Brain microvascular endothelial cell (primary cell): ENCODE measurements at regions not wholly inside any gene's neighbourhood (a gene's known extent, or its start where the extent isn't known, plus 50 kb on each side); places are given as distances from the start of the nearest gene placed in this dataset.
A peak's percentile ranks its signal among the peaks of the same experiment; 100 is the strongest.
"Not testable (repeated sequence)": the region's sequence is repeated elsewhere in the genome, so short reads cannot be mapped to it uniquely, and the experiment has no call there.

ENCODE experiments used
- DNase-seq: peaks from one replicate; pipeline ENCODE4 v3.0.0-alpha.2; 2020
- H3K27ac ChIP-seq: fragments of 250-450 bp; sonication (Bioruptor Pico); 2 replicates; pipeline ENCODE4 v1.5.1; 2020; ENCODE audit warnings: mild to moderate bottlenecking, moderate library complexity
- H3K27me3 ChIP-seq: fragments of 250-450 bp; sonication (Bioruptor Pico); replicated peaks from 2 replicates; pipeline ENCODE4 v1.5.1; 2020; ENCODE audit warnings: mild to moderate bottlenecking
- H3K36me3 ChIP-seq: fragments of 250-450 bp; sonication (Bioruptor Pico); replicated peaks from 2 replicates; pipeline ENCODE4 v1.5.1; 2020; ENCODE audit warnings: mild to moderate bottlenecking
- H3K4me3 ChIP-seq: 2 replicates; pipeline ENCODE4 v1.5.1; 2011; ENCODE audit warnings: low read depth, mild to moderate bottlenecking, control low read depth, low read length, moderate library complexity
- CTCF ChIP-seq: IDR thresholded peaks from 2 replicates; pipeline ENCODE4 v1.5.1; 2011; ENCODE audit warnings: low read depth, mild to moderate bottlenecking, moderate library complexity, low read length, control low read depth, inconsistent platforms; ENCODE audit errors: missing control alignments
- in situ Hi-C: cut with HindIII; loops from 2 replicates; pipeline ENCODE4 v1.10.0; 2017; ENCODE audit warnings: low sequenced_read_pairs, low pct_ligation_motif_present

- in situ Hi-C loops = no loop called here
- TF ChIP-seq CTCF = no peak
- no peaks in the 10 kb centered on the region for H3K36me3 ChIP-seq
- H3K4me3 ChIP-seq = no peak overlapping the region
- no peak overlapping the region for H3K27ac ChIP-seq
- no peaks in the 10 kb centered on the region for H3K27me3 ChIP-seq
- DNase-seq = no peak
Measured at GRCh38 chr4:94139931-94140612, 67.6 kb upstream of the SMARCAD1 start.

GRCh38 chr4:94141001-94141400 is 66.7 kb upstream of the SMARCAD1 start:
- no peak overlapping the region for H3K4me3 ChIP-seq
- no peaks in the 10 kb centered on the region for H3K36me3 ChIP-seq
- DNase-seq = no peak
- TF ChIP-seq CTCF = no peak
- in situ Hi-C loops = no loop called here
- H3K27me3 ChIP-seq = no peaks in the 10 kb centered on the region
- H3K27ac ChIP-seq = no peak overlapping the region

- H3K27me3 ChIP-seq, H3K4me3 ChIP-seq, in situ Hi-C loops, H3K27ac ChIP-seq, H3K36me3 ChIP-seq, DNase-seq: not testable (repeated sequence)
Measured at GRCh38 chr4:94148052-94148451, 59.6 kb upstream of the SMARCAD1 start.

- in situ Hi-C loops = no loop called here
- Histone ChIP-seq H3K4me3 (no peak overlapping the region), H3K27ac (no peak overlapping the region), H3K27me3 (no peaks in the 10 kb centered on the region), H3K36me3 (no peaks in the 10 kb centered on the region)
- TF ChIP-seq CTCF = no peak
- no peak for DNase-seq
Measured at GRCh38 chr4:94152466-94152865, 55.2 kb upstream of the SMARCAD1 start.

- peak; percentile 19 for DNase-seq
- in situ Hi-C loops, H3K36me3 ChIP-seq, H3K4me3 ChIP-seq, H3K27me3 ChIP-seq, H3K27ac ChIP-seq: not testable (repeated sequence)
Measured at GRCh38 chr4:94155404-94155803, 52.3 kb upstream of the SMARCAD1 start.

GRCh38 chr4:94156826-94157225 is 50.8 kb upstream of the SMARCAD1 start:
- no peak for TF ChIP-seq CTCF
- no peak overlapping the region for H3K4me3 ChIP-seq
- in situ Hi-C loops = no loop called here

More at GRCh38 chr4:94156826-94157225, 50.8 kb upstream of the SMARCAD1 start:
- Histone ChIP-seq H3K36me3 (no peaks in the 10 kb centered on the region), H3K27ac (no peak overlapping the region), H3K27me3 (no peaks in the 10 kb centered on the region)
- DNase-seq = no peak
